ENCODE measurements at regions not wholly inside any gene's neighbourhood (a gene's known extent, or its start where the extent isn't known, plus 50 kb on each side); places are given as distances from the start of the nearest gene placed in this dataset.
A peak's percentile ranks its signal among the peaks of the same experiment; 100 is the strongest.

GRCh38 chr4:26020083-26020668 is 106.2 kb downstream of the SMIM20 start:
- peak; percentile 47 for DNase-seq (ENCODE audit: low spot score)

GRCh38 chr4:26020881-26021280 is 106.9 kb downstream of the SMIM20 start:
- DNase-seq (ENCODE audit: low spot score): no peak

- DNase-seq (ENCODE audit: low spot score): no peak
These were observed 107.7 kb downstream of the SMIM20 start for GRCh38 chr4:26021417-26022345.

GRCh38 chr4:26022346-26023202 is 108.6 kb downstream of the SMIM20 start:
- no peak for DNase-seq (ENCODE audit: low spot score)

GRCh38 chr4:26023203-26023972 is 109.4 kb downstream of the SMIM20 start:
- DNase-seq (ENCODE audit: low spot score): no peak

- DNase-seq (ENCODE audit: low spot score): no peak
These were observed 110.1 kb downstream of the SMIM20 start for GRCh38 chr4:26024079-26024478.

- DNase-seq (ENCODE audit: low spot score): no peak
These were observed 114.2 kb downstream of the SMIM20 start for GRCh38 chr4:26028133-26028792.

GRCh38 chr4:26028793-26029567 is 115.0 kb downstream of the SMIM20 start:
- DNase-seq (ENCODE audit: low spot score): no peak

GRCh38 chr4:26029568-26030131 is 115.6 kb downstream of the SMIM20 start:
- no peak for DNase-seq (ENCODE audit: low spot score)

GRCh38 chr4:26030260-26030667 is 116.2 kb downstream of the SMIM20 start:
- DNase-seq (ENCODE audit: low spot score): no peak

- no peak for DNase-seq (ENCODE audit: low spot score)
These were observed 116.8 kb downstream of the SMIM20 start for GRCh38 chr4:26030780-26031179.

- no peak for DNase-seq (ENCODE audit: low spot score)
These were observed 117.7 kb downstream of the SMIM20 start for GRCh38 chr4:26031704-26032103.

GRCh38 chr4:26032142-26032541 is 118.1 kb downstream of the SMIM20 start:
- no peak for DNase-seq (ENCODE audit: low spot score)

GRCh38 chr4:26032630-26033317 is 118.8 kb downstream of the SMIM20 start:
- DNase-seq (ENCODE audit: low spot score): no peak

GRCh38 chr4:26033389-26033788 is 119.4 kb downstream of the SMIM20 start:
- no peak for DNase-seq (ENCODE audit: low spot score)

- no peak for DNase-seq (ENCODE audit: low spot score)
These were observed 120.8 kb downstream of the SMIM20 start for GRCh38 chr4:26034849-26035248.

- DNase-seq (ENCODE audit: low spot score): no peak
These were observed 121.9 kb downstream of the SMIM20 start for GRCh38 chr4:26035921-26036320.

- DNase-seq (ENCODE audit: low spot score): no peak
These were observed 125.8 kb downstream of the SMIM20 start for GRCh38 chr4:26039639-26040359.

- DNase-seq (ENCODE audit: low spot score): no peak
These were observed 130.5 kb downstream of the SMIM20 start for GRCh38 chr4:26044524-26044923.

Measured in RKO (cell line).